GM21367 (cell line): ENCODE measurements at regions not wholly inside any gene's neighbourhood (a gene's known extent, or its start where the extent isn't known, plus 50 kb on each side); places are given as distances from the start of the nearest gene placed in this dataset.

Experiments
- ATAC-seq: cut with Tn5 transposase; IDR thresholded peaks from one replicate; pipeline ENCODE4 v1.9.1; 2021; ENCODE audit not compliant: unreplicated experiment

DNA sequence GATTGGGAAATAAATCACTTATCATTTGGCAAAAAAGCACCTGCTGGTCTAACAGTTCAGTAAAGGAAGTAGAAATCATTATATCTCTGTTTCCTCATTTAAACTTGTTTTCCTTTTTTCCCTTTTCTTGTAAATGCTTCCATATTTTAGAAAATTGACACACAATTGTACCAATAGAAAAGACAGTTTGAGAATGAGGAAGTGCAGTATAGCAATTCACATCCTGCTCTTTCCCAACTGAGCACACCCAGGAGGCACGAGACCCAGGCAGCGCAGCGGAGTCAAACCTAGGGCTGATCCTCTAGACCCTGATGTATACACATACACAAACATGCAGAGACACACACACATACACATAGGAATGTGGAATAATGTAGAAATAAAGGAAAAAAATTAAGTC, 74.8 kb upstream of the PACRGL start:
- no peak for ATAC-seq

DNA sequence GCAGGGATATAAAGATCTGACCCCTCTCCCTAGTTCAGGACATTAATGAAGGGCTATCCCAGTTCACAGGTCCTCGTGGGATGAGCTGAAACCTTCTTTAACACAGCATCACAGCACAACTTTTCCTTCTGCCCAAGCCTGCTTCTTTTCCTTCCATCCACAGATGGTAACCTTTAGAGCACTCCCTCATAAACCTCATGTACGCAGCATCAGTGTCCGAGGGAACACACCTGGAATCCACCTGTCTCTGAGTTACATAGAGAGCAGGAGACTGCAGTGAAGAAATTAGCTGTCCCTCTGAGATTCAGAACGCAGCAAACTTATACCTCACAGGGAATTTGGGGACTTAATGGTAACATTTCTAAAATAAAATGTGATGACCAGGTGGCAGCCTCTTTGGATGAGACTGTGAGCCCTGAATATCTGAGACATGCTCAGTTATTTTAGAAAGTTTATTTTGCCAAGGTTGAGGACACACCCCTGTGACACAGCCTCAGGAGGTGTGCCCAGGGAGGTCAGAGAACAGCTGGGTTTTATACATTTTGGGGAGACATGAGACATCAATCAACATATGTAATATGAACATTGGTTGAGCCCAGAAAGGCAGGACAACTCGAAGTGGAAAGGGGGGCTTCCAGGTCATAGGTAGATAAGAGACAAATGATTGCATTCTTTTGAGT, 73.8 kb upstream of the PACRGL start:
- ATAC-seq: no peak

DNA sequence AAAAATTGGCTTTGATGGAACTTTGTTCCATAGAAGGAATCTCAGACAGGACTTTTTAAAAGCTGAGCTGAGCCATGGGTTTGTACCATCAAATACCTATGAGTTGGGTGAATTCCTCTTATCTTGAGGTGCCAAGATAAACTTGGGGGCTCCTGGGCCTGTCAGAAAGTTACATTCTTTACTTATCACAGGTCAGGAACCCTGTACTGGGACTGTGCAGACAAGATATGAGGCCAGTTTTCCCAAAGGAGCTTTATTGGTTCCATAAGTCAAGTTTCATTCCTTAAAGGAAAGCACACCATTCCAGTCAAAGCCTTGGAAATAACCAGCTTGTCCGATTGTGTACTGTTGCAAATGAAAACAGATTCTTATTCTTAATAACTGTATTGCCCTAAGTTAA, 72.4 kb upstream of the PACRGL start:
- ATAC-seq: no peak

DNA sequence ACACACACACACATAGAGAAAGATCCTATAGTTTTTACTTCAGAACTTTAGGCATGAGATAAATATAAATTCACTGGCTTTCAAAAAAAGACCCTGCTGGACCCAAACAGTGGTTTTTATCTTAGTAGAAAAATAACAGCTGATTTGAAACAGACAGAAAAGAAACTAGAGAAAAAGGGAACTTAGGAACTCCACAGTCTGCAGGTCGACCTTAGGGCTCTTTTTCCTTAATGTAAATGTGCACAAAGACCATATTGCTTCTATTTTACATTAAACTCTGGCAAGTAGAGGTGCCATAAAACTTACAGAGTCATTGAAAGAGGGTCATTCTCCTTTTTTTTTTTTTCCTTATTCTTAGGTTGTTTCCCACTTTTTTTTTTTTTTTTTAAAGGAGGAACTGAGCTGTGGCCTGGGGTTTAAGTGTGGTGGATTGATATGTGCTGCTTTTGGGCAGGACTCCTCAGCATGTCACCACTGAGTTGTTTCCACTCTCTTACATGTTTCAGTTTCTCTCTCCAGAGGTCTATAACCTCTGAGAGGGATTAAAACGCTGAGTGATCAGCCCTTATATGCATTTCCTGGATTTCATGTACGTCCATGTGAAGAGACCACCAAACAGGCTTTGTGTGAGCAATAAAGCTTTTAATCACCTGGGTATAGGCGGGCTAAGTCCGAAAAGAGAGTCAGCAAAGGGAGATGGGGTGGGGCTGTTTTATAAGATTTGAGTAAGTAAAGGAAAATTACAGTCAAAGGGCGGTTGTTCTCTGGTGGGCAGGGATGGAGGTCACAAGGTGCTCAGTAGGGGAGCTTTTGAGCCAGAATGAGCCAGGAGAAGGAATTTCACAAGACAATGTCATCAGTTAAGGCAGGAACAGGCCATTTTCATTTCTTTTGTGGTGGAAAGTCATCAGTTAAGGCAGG, 70.8 kb upstream of the PACRGL start:
- ATAC-seq: no peak

DNA sequence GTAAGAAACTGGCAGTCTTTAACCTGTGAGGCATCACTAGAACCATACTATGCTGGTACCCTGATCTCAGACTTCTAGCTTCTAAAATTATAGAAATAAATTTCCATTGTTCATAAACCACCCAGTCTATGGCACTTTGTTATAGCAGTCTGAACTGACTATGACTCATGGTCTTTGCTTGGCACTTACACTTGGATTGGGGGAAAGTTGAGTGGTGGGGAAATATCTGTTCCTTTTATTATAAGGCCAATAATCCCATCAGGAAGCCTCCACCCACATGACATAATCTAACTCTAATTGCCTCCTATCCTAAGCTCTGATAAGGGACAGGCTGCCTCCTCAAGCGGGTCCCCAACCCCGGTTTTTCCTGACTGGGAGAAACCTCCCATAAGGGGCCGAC, 61.4 kb upstream of the PACRGL start:
- no peak for ATAC-seq

DNA sequence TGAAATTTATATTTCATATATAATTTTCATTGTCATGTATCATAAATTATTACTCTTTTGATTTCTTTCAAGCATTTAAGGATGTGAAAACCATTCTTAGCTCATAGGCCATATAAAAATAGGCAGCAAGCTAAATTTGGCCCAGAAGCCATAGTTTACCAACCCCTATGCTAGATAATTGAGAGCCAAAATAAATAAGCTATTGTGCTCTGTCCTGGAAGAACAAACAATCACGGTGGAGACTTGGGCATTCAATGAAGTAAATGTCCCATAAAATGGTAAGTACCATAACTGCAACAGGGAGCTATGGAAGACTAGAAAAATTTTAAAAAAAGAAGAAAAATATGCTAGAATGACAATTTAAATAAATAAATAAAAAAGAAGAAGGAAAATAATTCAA, 60.9 kb upstream of the PACRGL start:
- ATAC-seq: no peak

DNA sequence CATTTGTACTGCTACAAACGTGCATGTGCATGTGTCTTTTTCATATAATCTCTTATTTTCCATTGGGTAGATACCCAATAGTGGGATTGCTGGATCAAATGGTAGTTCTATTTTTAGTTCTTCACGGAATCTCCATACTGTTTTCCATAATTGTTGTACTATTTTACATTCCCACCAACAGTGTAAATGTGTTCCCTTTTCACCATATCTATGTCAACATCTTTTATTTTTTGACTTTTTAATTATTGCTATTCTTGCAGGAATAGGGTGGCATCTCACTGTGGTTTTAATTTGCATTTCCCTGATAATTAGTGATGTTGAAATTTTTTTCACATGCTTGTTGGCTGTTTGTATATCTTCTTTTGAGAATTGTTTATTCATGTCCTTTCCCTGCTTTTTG, 59.3 kb upstream of the PACRGL start:
- no peak for ATAC-seq

DNA sequence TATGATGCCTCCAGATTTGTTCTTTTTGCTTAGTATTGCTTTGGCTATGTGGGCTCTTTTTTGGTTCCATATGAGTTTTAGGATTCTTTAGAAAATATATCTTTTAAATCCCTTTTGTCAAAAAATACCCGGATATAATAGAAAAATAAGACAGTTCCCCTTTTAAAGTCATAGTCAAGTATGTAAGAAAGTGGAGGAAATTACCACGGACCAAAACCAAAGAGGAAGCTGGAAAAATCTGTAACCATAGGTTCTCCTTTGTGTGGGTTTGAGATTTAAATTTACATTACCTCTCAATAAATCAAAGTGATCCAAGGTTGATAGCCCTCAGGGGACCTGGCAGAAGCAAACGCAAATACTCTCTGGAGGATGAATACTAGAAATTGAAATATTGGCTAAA, 58.3 kb upstream of the PACRGL start:
- ATAC-seq: no peak

DNA sequence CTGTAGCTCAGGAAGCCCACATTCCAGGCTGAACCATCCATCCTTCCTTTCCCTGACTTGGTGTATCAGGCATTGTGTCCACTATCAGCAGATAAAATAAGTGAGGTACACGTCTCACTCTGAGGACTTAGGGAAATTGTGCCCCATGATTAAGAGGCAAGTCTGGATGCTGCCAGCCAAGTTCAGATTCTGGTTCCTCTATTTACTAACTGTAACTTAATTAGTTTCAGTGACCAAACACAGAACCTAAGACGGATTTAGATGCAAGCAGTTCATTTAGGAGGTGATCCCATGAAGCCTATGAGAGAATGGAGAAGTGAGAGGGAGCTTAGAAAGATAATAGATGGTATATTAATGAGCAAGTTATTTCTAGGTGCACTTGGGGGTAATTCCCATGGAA, 56.6 kb upstream of the PACRGL start:
- no peak for ATAC-seq

DNA sequence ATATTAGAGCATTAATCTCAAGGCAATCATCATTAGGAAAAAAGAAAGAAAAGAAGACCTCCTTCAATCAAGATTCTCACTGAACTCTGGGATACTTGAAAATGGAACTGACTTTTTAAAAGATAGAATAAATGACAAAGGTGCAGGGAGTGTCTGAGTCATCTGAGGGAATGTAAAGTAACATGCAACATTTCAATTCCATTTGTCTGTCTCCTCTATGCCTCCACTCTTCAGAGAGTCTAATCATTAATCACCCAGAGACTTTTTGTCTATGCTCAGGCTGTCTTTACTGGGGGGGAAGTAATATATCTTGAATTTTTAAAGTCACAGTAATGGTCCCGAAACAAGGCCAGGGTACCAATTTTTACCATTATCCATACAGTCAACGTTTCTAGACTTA, 55.0 kb upstream of the PACRGL start:
- no peak for ATAC-seq

DNA sequence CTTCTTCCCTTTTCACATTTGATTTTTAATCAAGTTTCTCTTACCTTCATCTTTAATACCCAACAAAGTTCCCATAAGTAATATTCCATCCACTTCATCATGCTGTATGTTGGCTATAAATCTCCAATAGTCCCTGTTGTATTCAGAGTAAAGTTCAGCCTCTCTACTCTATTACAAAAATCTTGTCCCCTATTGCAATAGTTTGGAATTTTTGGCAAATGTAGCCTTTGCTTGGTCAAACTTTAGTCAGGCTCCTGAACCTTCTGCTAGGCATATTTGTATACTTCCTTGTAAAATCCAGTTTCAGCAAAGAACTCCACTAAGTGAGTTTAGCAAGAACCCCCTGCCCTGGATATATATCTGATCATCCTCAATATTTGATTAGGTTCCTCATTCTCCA, 54.0 kb upstream of the PACRGL start:
- ATAC-seq: no peak
